GM21515 (cell line): ENCODE measurements at regions not wholly inside any gene's neighbourhood (a gene's known extent, or its start where the extent isn't known, plus 50 kb on each side); places are given as distances from the start of the nearest gene placed in this dataset.

Experiments
- ATAC-seq: cut with Tn5 transposase; IDR thresholded peaks from one replicate; pipeline ENCODE4 v1.9.1; 2021; ENCODE audit not compliant: unreplicated experiment

- ATAC-seq = no peak
These were observed 322.5 kb downstream of the EN1 start for GRCh38 chr2:118524911-118525310.

GRCh38 chr2:118523761-118524160, 323.7 kb downstream of the EN1 start:
- no peak for ATAC-seq

- ATAC-seq = no peak
These were observed 325.5 kb downstream of the EN1 start for GRCh38 chr2:118521960-118522359.

GRCh38 chr2:118521272-118521671, 326.2 kb downstream of the EN1 start:
- no peak for ATAC-seq

- ATAC-seq = no peak
These were observed 327.2 kb downstream of the EN1 start for GRCh38 chr2:118520246-118520645.

- no peak for ATAC-seq
These were observed 327.9 kb downstream of the EN1 start for GRCh38 chr2:118519511-118519910.

GRCh38 chr2:118510807-118511206, 336.6 kb downstream of the EN1 start:
- no peak for ATAC-seq

- ATAC-seq = no peak
These were observed 338.0 kb downstream of the EN1 start for GRCh38 chr2:118509319-118510004.

GRCh38 chr2:118508282-118508681, 339.2 kb downstream of the EN1 start:
- no peak for ATAC-seq

GRCh38 chr2:118505436-118505835, 342.0 kb downstream of the EN1 start:
- no peak for ATAC-seq

- no peak for ATAC-seq
These were observed 345.3 kb downstream of the EN1 start for GRCh38 chr2:118502106-118502505.

- no peak for ATAC-seq
These were observed 348.5 kb downstream of the EN1 start for GRCh38 chr2:118498943-118499342.

GRCh38 chr2:118496870-118497611, 350.4 kb downstream of the EN1 start:
- no peak for ATAC-seq

GRCh38 chr2:118496467-118496866, 351.0 kb downstream of the EN1 start:
- no peak for ATAC-seq

GRCh38 chr2:118495290-118495689, 352.2 kb downstream of the EN1 start:
- no peak for ATAC-seq

GRCh38 chr2:118493213-118493612, 354.2 kb downstream of the EN1 start:
- ATAC-seq = no peak

- ATAC-seq = no peak
These were observed 355.1 kb downstream of the EN1 start for GRCh38 chr2:118492335-118492734.

- no peak for ATAC-seq
These were observed 357.1 kb downstream of the EN1 start for GRCh38 chr2:118490330-118490729.

GRCh38 chr2:118489712-118490299, 357.6 kb downstream of the EN1 start:
- ATAC-seq = no peak

- no peak for ATAC-seq
These were observed 366.1 kb downstream of the EN1 start for GRCh38 chr2:118481299-118481698.

GRCh38 chr2:118479020-118479419, 368.4 kb downstream of the EN1 start:
- no peak for ATAC-seq
